Peyer's patch (tissue), 4 donors: ENCODE measurements at regions not wholly inside any gene's neighbourhood (a gene's known extent, or its start where the extent isn't known, plus 50 kb on each side); places are given as distances from the start of the nearest gene placed in this dataset.

Source experiments
- DNase-seq, 3 donors: peaks; one replicate each; pipeline ENCODE4 v3.0.0-alpha.2; 2017 to 2019
- H3K27ac ChIP-seq, 4 donors: fragments of 200-600 bp; sonication (generic); one replicate each; pipeline ENCODE4 v1.5.1; 2016 to 2019
- H3K27me3 ChIP-seq, 2 donors: fragments of 200-600 bp; sonication (generic); one replicate each; pipeline ENCODE4 v1.5.1; 2019
- H3K36me3 ChIP-seq, 3 donors: fragments of 200-600 bp; sonication (generic); one replicate each; pipeline ENCODE4 v1.5.1; 2016 to 2019
- H3K4me1 ChIP-seq, 4 donors: fragments of 200-600 bp; sonication (generic); one replicate each; pipeline ENCODE4 v1.5.1; 2016 to 2019
- H3K4me3 ChIP-seq, 4 donors: fragments of 200-600 bp; sonication (generic); 1 replicate in 3 of 4; 2 replicates in 1 of 4; pipeline ENCODE4 v1.5.1; 2016 to 2019; ENCODE audit warnings: mild to moderate bottlenecking in 1 of 4
- H3K9me3 ChIP-seq, 4 donors: fragments of 200-600 bp; sonication (generic); one replicate each; pipeline ENCODE4 v1.5.1; 2016 to 2019; ENCODE audit warnings: mild to moderate bottlenecking in 1 of 4
- CTCF ChIP-seq, 6 experiments: fragments of 450-650 bp in 4 of 6; fragments of 200-600 bp in 2 of 6; sonication (generic) in 1 of 6; IDR thresholded peaks; one replicate each; pipeline ENCODE4 v1.5.1; 2017 to 2019; ENCODE audit warnings: antibody characterized with exemption in 6 of 6, mild to moderate bottlenecking in 3 of 6, moderate library complexity in 1 of 6
- POLR2A ChIP-seq, 2 donors: fragments of 450-650 bp; IDR thresholded peaks; one replicate each; pipeline ENCODE4 v1.5.1; 2017; ENCODE audit warnings: antibody characterized with exemption in 2 of 2, mild to moderate bottlenecking in 2 of 2, moderate library complexity in 2 of 2

GRCh38 chr13:74930402-74931165 lies 551.4 kb downstream of the TBC1D4 start:
- TF ChIP-seq CTCF (IDR thresholded peaks at IDR 0.05) = no peak
- TF ChIP-seq POLR2A (IDR thresholded peaks at IDR 0.05) = no peak
- no peak for DNase-seq
- Histone ChIP-seq H3K36me3 (no peaks in the 10 kb centered on the region), H3K9me3 (no peaks in the 10 kb centered on the region), H3K27me3 (no peaks in the 10 kb centered on the region), H3K27ac (no peak overlapping the region), H3K4me1 (no peaks in the 10 kb centered on the region), H3K4me3 (no peak overlapping the region)

GRCh38 chr13:74929436-74929835 lies 552.5 kb downstream of the TBC1D4 start:
- Histone ChIP-seq H3K9me3 (no peaks in the 10 kb centered on the region), H3K4me1 (no peaks in the 10 kb centered on the region), H3K4me3 (no peak overlapping the region), H3K27me3 (no peaks in the 10 kb centered on the region), H3K36me3 (no peaks in the 10 kb centered on the region), H3K27ac (no peak overlapping the region)
- DNase-seq = no peak
- TF ChIP-seq POLR2A (IDR thresholded peaks at IDR 0.05) (no peak), CTCF (IDR thresholded peaks at IDR 0.05) (no peak)

DNA sequence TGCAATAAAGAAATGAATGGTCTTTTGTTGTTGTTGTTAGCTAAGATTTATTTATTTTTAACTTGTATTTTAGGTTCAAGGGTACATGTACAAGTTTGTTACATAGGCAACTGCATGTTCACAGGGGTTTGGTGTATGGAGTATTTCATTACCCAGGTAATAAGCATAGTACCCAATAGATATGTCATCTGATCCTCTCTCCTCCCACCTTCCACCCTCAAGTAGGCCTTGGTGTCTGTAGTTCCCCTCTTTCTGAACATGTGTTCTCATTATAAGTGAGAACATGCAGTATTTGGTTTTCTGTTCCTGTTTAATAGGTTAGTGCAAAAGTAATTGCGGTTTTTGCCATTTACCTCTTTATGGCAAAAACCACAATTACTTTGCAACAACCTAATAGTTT lies 554.1 kb downstream of the TBC1D4 start:
- H3K4me3 ChIP-seq = no peak overlapping the region
- H3K4me1 ChIP-seq = no peaks in the 10 kb centered on the region
- TF ChIP-seq CTCF (IDR thresholded peaks at IDR 0.05) (no peak), POLR2A (IDR thresholded peaks at IDR 0.05) (no peak)
- H3K27me3 ChIP-seq = no peaks in the 10 kb centered on the region
- no peak overlapping the region for H3K27ac ChIP-seq
- no peak for DNase-seq
- H3K36me3 ChIP-seq = no peaks in the 10 kb centered on the region
- no peaks in the 10 kb centered on the region for H3K9me3 ChIP-seq

- no peaks in the 10 kb centered on the region for H3K27me3 ChIP-seq
- no peak overlapping the region for H3K27ac ChIP-seq
- no peaks in the 10 kb centered on the region for H3K36me3 ChIP-seq
- H3K4me1 ChIP-seq = no peaks in the 10 kb centered on the region
- no peak for TF ChIP-seq POLR2A (IDR thresholded peaks at IDR 0.05)
- no peak for TF ChIP-seq CTCF (IDR thresholded peaks at IDR 0.05)
- no peak overlapping the region for H3K4me3 ChIP-seq
- DNase-seq = no peak
- no peaks in the 10 kb centered on the region for H3K9me3 ChIP-seq
Observed at GRCh38 chr13:74922963-74923362, 559.0 kb downstream of the TBC1D4 start.

GRCh38 chr13:74921326-74921725 lies 560.6 kb downstream of the TBC1D4 start:
- Histone ChIP-seq H3K4me1 (no peaks in the 10 kb centered on the region), H3K27me3 (no peaks in the 10 kb centered on the region), H3K27ac (no peak overlapping the region), H3K9me3 (no peaks in the 10 kb centered on the region), H3K36me3 (no peaks in the 10 kb centered on the region), H3K4me3 (no peak overlapping the region)
- TF ChIP-seq CTCF (IDR thresholded peaks at IDR 0.05) (no peak), POLR2A (IDR thresholded peaks at IDR 0.05) (no peak)
- DNase-seq = no peak
